ENCODE measurements at regions not wholly inside any gene's neighbourhood (a gene's known extent, or its start where the extent isn't known, plus 50 kb on each side); places are given as distances from the start of the nearest gene placed in this dataset.
"Not testable (repeated sequence)": the region's sequence is repeated elsewhere in the genome, so short reads cannot be mapped to it uniquely, and the experiment has no call there.

GRCh38 chrX:101823236-101823635, 108.6 kb downstream of the ZMAT1 start:
- DNase-seq: no peak

GRCh38 chrX:101817739-101818138, 114.1 kb downstream of the ZMAT1 start:
- not testable (repeated sequence) for DNase-seq

GRCh38 chrX:101813200-101813599, 118.6 kb downstream of the ZMAT1 start:
- no peak for DNase-seq

- no peak for DNase-seq
These were observed 128.4 kb downstream of the ZMAT1 start for GRCh38 chrX:101803451-101803850.

- DNase-seq: peak; percentile 75
These were observed 132.4 kb downstream of the ZMAT1 start for GRCh38 chrX:101799387-101799786.

- no peak for DNase-seq
These were observed 128.3 kb upstream of the ARMCX2 start for GRCh38 chrX:101787934-101788333.

- no peak for DNase-seq
These were observed 125.5 kb upstream of the ARMCX2 start for GRCh38 chrX:101785142-101785541.

- DNase-seq: not testable (repeated sequence)
These were observed 120.8 kb upstream of the ARMCX2 start for GRCh38 chrX:101780421-101780820.

GRCh38 chrX:101774340-101774739, 114.7 kb upstream of the ARMCX2 start:
- no peak for DNase-seq

GRCh38 chrX:101764538-101764937, 104.9 kb upstream of the ARMCX2 start:
- no peak for DNase-seq

- no peak for DNase-seq
These were observed 99.3 kb upstream of the ARMCX2 start for GRCh38 chrX:101759000-101759399.

GRCh38 chrX:101750744-101751143, 91.1 kb upstream of the ARMCX2 start:
- DNase-seq: no peak

- no peak for DNase-seq
These were observed 89.8 kb upstream of the ARMCX2 start for GRCh38 chrX:101749436-101749835.

GRCh38 chrX:101745046-101745445, 85.4 kb upstream of the ARMCX2 start:
- DNase-seq: no peak

- DNase-seq: no peak
These were observed 84.4 kb upstream of the ARMCX2 start for GRCh38 chrX:101744085-101744484.

GRCh38 chrX:101740642-101741041, 81.0 kb upstream of the ARMCX2 start:
- no peak for DNase-seq

GRCh38 chrX:101738867-101739266, 79.2 kb upstream of the ARMCX2 start:
- DNase-seq: not testable (repeated sequence)

- not testable (repeated sequence) for DNase-seq
These were observed 78.8 kb upstream of the ARMCX2 start for GRCh38 chrX:101738411-101738810.

- no peak for DNase-seq
These were observed 77.0 kb upstream of the ARMCX2 start for GRCh38 chrX:101736651-101737050.

GRCh38 chrX:101732870-101733269, 73.2 kb upstream of the ARMCX2 start:
- no peak for DNase-seq

- DNase-seq: no peak
These were observed 70.3 kb upstream of the ARMCX2 start for GRCh38 chrX:101729986-101730385.

Measured in NCI-H2107 (cell line).